ENCODE measurements at regions not wholly inside any gene's neighbourhood (a gene's known extent, or its start where the extent isn't known, plus 50 kb on each side); places are given as distances from the start of the nearest gene placed in this dataset.

- TF ChIP-seq JUND (IDR thresholded peaks at IDR 0.05), result no peak
- no peak for TF ChIP-seq EGR1 (IDR thresholded peaks at IDR 0.05; ENCODE audit: low read depth)
- TF ChIP-seq TCF7L2 (IDR thresholded peaks at IDR 0.05; ENCODE audit: borderline replicate concordance, extremely low read depth, insufficient read depth, insufficient read length), result no peak
- no peak for TF ChIP-seq SP1 (IDR thresholded peaks at IDR 0.05; ENCODE audit: low read depth)
- no peak for TF ChIP-seq ZNF274 (IDR thresholded peaks at IDR 0.05; ENCODE audit: low read depth, low read length)
- TF ChIP-seq EZH2 (IDR thresholded peaks at IDR 0.05), result no peak
- TF ChIP-seq CEBPB (IDR thresholded peaks at IDR 0.05; ENCODE audit: low read depth), result no peak
- TF ChIP-seq YY1 (IDR thresholded peaks at IDR 0.05; ENCODE audit: extremely low read depth, insufficient replicate concordance, low read depth, low read length), result no peak
- TF ChIP-seq EZH2phosphoT487 (IDR thresholded peaks at IDR 0.05; ENCODE audit: borderline replicate concordance), result no peak
- TF ChIP-seq POLR2AphosphoS5 (IDR thresholded peaks at IDR 0.05; ENCODE audit: low read depth, low read length), result no peak
- no peak for TF ChIP-seq ATF3 (IDR thresholded peaks at IDR 0.05)
- Histone ChIP-seq H3K4me1 (ENCODE audit: control insufficient read depth in 1 of 2, insufficient read depth in 2 of 2, low read length in 2 of 2) (no peaks in the 10 kb centered on the region), H3K4me2 (ENCODE audit: low read length) (no peak overlapping the region), H3K9me2 (ENCODE audit: insufficient read depth) (0 out of 2 replicates have a peak, but pooled peaks cover 4% of the 10 kb centered on the region), H3K79me2 (ENCODE audit: insufficient read depth, low read length) (no peaks in the 10 kb centered on the region), H3K36me3 (ENCODE audit: control insufficient read depth in 1 of 2, insufficient read depth in 2 of 2, low read length in 2 of 2) (no peaks in the 10 kb centered on the region), H3K9ac (ENCODE audit: low read length) (no peak overlapping the region), H3K27ac (ENCODE audit: low read depth, low read length) (no peak overlapping the region), H3K9me3 (ENCODE audit: control insufficient read depth in 1 of 2, insufficient read depth in 1 of 2, low read depth in 1 of 2, low read length in 2 of 2) (no peaks in the 10 kb centered on the region), H3K27me3 (ENCODE audit: insufficient read depth, low read length) (no peaks in the 10 kb centered on the region), H4K20me1 (ENCODE audit: insufficient read depth) (no peaks in the 10 kb centered on the region), H3K4me3 (replicated peaks in 1 of 2; ENCODE audit: low read depth in 1 of 2, low read length in 2 of 2) (no peak overlapping the region), H2AFZ (ENCODE audit: low read depth, low read length, poor library complexity, severe bottlenecking) (no peak overlapping the region)
- CTCF ChIA-PET, result no interaction called here
- intact Hi-C loops (cut with micrococcal nuclease), result no loop called here
- no peak for DNase-seq (ENCODE audit: low read depth, low spot score)
- no TSS peak for BruUV-seq (replicated peaks)
- POLR2A ChIA-PET, result no interaction called here
- RAD21 ChIA-PET (ENCODE audit: low non-redundant PET in 1 of 2, low total read pairs in 2 of 2, uncharacterized antibody in 2 of 2, unreplicated experiment in 2 of 2), result no interaction called here
- no peak for ATAC-seq
Observed at GRCh38 chr2:195057001-195057400, 600.0 kb upstream of the SLC39A10 start.

- intact Hi-C loops (cut with micrococcal nuclease), result no loop called here
- Histone ChIP-seq H3K9ac (ENCODE audit: low read length) (no peak overlapping the region), H3K27ac (ENCODE audit: low read depth, low read length) (no peak overlapping the region), H3K27me3 (ENCODE audit: insufficient read depth, low read length) (no peaks in the 10 kb centered on the region), H3K4me2 (ENCODE audit: low read length) (no peak overlapping the region), H3K36me3 (ENCODE audit: control insufficient read depth in 1 of 2, insufficient read depth in 2 of 2, low read length in 2 of 2) (no peaks in the 10 kb centered on the region), H2AFZ (ENCODE audit: low read depth, low read length, poor library complexity, severe bottlenecking) (no peak overlapping the region), H3K4me3 (replicated peaks in 1 of 2; ENCODE audit: low read depth in 1 of 2, low read length in 2 of 2) (no peak overlapping the region), H4K20me1 (ENCODE audit: insufficient read depth) (no peaks in the 10 kb centered on the region), H3K79me2 (ENCODE audit: insufficient read depth, low read length) (no peaks in the 10 kb centered on the region), H3K9me3 (ENCODE audit: control insufficient read depth in 1 of 2, insufficient read depth in 1 of 2, low read depth in 1 of 2, low read length in 2 of 2) (no peaks in the 10 kb centered on the region), H3K4me1 (ENCODE audit: control insufficient read depth in 1 of 2, insufficient read depth in 2 of 2, low read length in 2 of 2) (no peaks in the 10 kb centered on the region), H3K9me2 (ENCODE audit: insufficient read depth) (0 out of 2 replicates have a peak, but pooled peaks cover 4% of the 10 kb centered on the region)
- ChIA-PET CTCF (no interaction called here), POLR2A (no interaction called here), RAD21 (ENCODE audit: low non-redundant PET in 1 of 2, low total read pairs in 2 of 2, uncharacterized antibody in 2 of 2, unreplicated experiment in 2 of 2) (no interaction called here)
- no peak for ATAC-seq
- BruUV-seq (replicated peaks), result no TSS peak
- DNase-seq (ENCODE audit: low read depth, low spot score), result no peak
- TF ChIP-seq YY1 (IDR thresholded peaks at IDR 0.05; ENCODE audit: extremely low read depth, insufficient replicate concordance, low read depth, low read length) (no peak), SRF (IDR thresholded peaks at IDR 0.05; ENCODE audit: low read depth) (no peak), ZNF274 (IDR thresholded peaks at IDR 0.05; ENCODE audit: low read depth, low read length) (no peak), ELF1 (IDR thresholded peaks at IDR 0.05; ENCODE audit: borderline replicate concordance, low read depth) (no peak), CBX3 (IDR thresholded peaks at IDR 0.05; ENCODE audit: low read depth) (no peak), ZBTB33 (IDR thresholded peaks at IDR 0.05; ENCODE audit: extremely low read depth, insufficient replicate concordance, low read length) (no peak), REST (IDR thresholded peaks at IDR 0.05; ENCODE audit: low read depth) (no peak), SP1 (IDR thresholded peaks at IDR 0.05; ENCODE audit: low read depth) (no peak), EGR1 (IDR thresholded peaks at IDR 0.05; ENCODE audit: low read depth) (no peak), JUND (IDR thresholded peaks at IDR 0.05) (no peak), EZH2phosphoT487 (IDR thresholded peaks at IDR 0.05; ENCODE audit: borderline replicate concordance) (no peak)
Observed at GRCh38 chr2:195055996-195056395, 601.0 kb upstream of the SLC39A10 start.

Data from HCT116 (cell line).